ENCODE measurements at regions not wholly inside any gene's neighbourhood (a gene's known extent, or its start where the extent isn't known, plus 50 kb on each side); places are given as distances from the start of the nearest gene placed in this dataset.

DNA sequence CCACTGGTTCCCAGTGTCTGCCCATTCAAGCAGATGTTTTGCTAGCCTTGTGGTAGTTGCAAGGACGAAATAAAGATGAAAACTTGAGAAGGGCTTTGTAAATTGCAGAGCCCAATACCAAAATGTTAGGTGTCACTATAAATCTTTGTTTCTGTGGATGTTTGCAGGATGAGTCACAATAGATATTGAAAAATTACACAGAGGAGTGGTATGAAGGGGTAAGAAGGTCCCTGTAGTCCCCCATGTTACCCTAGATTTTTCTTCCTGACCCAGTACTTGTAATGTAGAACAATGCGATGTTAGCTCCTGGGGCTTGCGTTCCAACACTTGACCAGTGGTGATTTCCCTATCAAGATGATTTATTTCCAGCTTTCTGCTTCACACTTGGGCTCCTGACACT is 102.6 kb upstream of the LYZL1 start:
- Histone ChIP-seq H3K27ac (no peak overlapping the region), H3K4me2 (no peak overlapping the region), H3K4me1 (peaks cover under 1 to 2% (median under 1%) of the 10 kb centered on the region in 10 experiments; a peak in 11 of 20 replicates), H3K27me3 (no peaks in the 10 kb centered on the region), H3K9ac (no peak overlapping the region), H3K36me3 (no peaks in the 10 kb centered on the region), H3K9me3 (replicated peaks in 1 of 11) (0 out of 22 replicates have a peak, but pooled peaks cover 0 to 7% (median 0%) of the 10 kb centered on the region in 11 experiments), H3K4me3 (no peak overlapping the region), H4K20me1 (no peaks in the 10 kb centered on the region)
- TF ChIP-seq Cebpa-rat (IDR thresholded peaks at IDR 0.05), result no peak

DNA sequence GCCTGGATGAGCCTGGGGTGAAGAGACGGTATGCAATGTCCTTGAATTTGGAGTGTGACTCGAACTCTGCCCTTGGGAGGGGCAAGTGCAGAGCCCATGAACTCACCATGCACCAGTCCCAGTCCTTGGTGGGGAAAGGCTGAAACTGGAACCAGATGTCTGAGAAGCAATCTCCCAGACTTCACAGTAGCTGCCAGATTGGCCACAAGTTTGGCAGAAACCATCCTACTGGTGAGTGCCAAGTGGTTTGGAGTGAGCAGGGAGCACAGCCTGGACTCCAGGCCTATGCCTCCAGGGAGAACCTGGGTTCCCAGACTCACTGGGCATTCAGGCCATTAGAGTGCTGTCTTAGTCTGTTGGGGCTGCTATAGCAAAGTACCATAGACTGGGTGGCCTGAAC is 99.6 kb upstream of the LYZL1 start:
- no peak for TF ChIP-seq Cebpa-rat (IDR thresholded peaks at IDR 0.05)
- no peak overlapping the region for H3K4me2 ChIP-seq
- no peaks in the 10 kb centered on the region for H3K27me3 ChIP-seq
- H3K4me1 ChIP-seq, result peaks cover 11 to 17% (median 13%) of the 10 kb centered on the region in 10 experiments; a peak in 18 of 20 replicates
- no peak overlapping the region for H3K4me3 ChIP-seq
- H4K20me1 ChIP-seq, result no peaks in the 10 kb centered on the region
- no peak overlapping the region for H3K9ac ChIP-seq
- peaks cover 0 to 7% (median 0%) of the 10 kb centered on the region in 11 experiments; a peak in 2 of 22 replicates for H3K9me3 ChIP-seq (replicated peaks in 1 of 11)
- no peak overlapping the region for H3K27ac ChIP-seq
- H3K36me3 ChIP-seq, result no peaks in the 10 kb centered on the region

DNA sequence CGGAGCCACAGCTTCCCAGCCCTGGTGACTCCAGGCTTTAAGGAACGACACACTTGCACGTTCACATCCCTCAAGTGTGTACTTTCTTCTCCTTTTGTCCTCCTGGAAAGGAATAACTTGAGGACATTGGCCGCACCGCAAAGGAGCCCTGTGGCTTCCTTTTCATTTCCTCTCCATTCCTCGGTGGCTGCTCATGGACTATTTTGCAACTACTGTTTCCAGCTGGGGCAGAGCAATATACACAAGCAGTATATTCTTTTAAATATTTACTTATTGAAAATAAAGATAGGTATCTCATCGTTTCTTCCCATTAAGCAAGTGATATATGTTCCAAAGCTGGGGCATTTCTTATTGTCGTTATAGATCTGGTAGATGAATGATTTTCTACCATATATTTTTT is 97.2 kb upstream of the LYZL1 start:
- TF ChIP-seq Cebpa-rat (IDR thresholded peaks at IDR 0.05), result no peak
- Histone ChIP-seq H3K36me3 (no peaks in the 10 kb centered on the region), H3K9ac (no peak overlapping the region), H3K4me2 (peak overlapping the region; percentile 37 to 79 (median 62); a peak in 20 of 22 replicates), H3K27ac (peak overlapping the region in 1 of 11 experiments; percentile 35; a peak in 2 of 22 replicates), H3K4me3 (no peak overlapping the region), H3K4me1 (peaks cover 11 to 17% (median 13%) of the 10 kb centered on the region in 10 experiments; a peak in 18 of 20 replicates), H4K20me1 (no peaks in the 10 kb centered on the region), H3K9me3 (replicated peaks in 1 of 11) (peaks cover 0 to 9% (median 0%) of the 10 kb centered on the region in 11 experiments; a peak in 2 of 22 replicates), H3K27me3 (no peaks in the 10 kb centered on the region)

DNA sequence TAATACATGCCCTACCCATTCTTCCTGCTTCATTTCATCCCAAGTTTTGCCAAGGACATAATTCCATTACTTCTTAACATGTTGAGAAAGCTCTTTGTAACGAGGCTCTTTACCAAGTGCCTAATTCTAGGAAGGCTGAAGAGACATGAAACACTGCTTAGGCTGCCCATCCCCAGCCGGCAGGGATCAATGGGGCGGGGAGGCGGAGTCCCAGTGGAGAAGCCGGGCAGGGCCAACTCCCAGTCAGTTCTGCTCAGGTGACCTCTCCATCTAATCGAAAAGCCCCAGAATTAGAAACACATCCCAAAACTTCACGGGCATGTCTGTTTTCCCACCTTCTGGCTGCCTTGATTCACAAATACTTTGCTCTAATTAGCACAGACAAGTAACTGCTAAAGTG is 89.5 kb upstream of the LYZL1 start:
- TF ChIP-seq Cebpa-rat (IDR thresholded peaks at IDR 0.05), result no peak
- Histone ChIP-seq H3K9me3 (replicated peaks in 1 of 11) (0 out of 22 replicates have a peak, but pooled peaks cover 0 to 4% (median 0%) of the 10 kb centered on the region in 11 experiments), H3K9ac (no peak overlapping the region), H3K27me3 (no peaks in the 10 kb centered on the region), H3K27ac (no peak overlapping the region), H4K20me1 (no peaks in the 10 kb centered on the region; a peak in 1 of 22 replicates), H3K4me2 (no peak overlapping the region), H3K4me3 (no peak overlapping the region), H3K4me1 (peaks cover 0 to 15% (median 12%) of the 10 kb centered on the region in 10 experiments; a peak in 14 of 20 replicates), H3K36me3 (no peaks in the 10 kb centered on the region)

- Histone ChIP-seq H3K27ac (no peak overlapping the region), H3K9ac (no peak overlapping the region), H3K36me3 (no peaks in the 10 kb centered on the region), H3K27me3 (no peaks in the 10 kb centered on the region), H3K4me2 (no peak overlapping the region), H3K4me1 (peaks cover 0 to 15% (median 12%) of the 10 kb centered on the region in 10 experiments; a peak in 14 of 20 replicates), H4K20me1 (no peaks in the 10 kb centered on the region; a peak in 1 of 22 replicates), H3K9me3 (replicated peaks in 1 of 11) (0 out of 22 replicates have a peak, but pooled peaks cover 0 to 3% (median 0%) of the 10 kb centered on the region in 11 experiments), H3K4me3 (no peak overlapping the region)
- no peak for TF ChIP-seq Cebpa-rat (IDR thresholded peaks at IDR 0.05)
Measured at GRCh38 chr10:29199941-29200679, 88.8 kb upstream of the LYZL1 start.

DNA sequence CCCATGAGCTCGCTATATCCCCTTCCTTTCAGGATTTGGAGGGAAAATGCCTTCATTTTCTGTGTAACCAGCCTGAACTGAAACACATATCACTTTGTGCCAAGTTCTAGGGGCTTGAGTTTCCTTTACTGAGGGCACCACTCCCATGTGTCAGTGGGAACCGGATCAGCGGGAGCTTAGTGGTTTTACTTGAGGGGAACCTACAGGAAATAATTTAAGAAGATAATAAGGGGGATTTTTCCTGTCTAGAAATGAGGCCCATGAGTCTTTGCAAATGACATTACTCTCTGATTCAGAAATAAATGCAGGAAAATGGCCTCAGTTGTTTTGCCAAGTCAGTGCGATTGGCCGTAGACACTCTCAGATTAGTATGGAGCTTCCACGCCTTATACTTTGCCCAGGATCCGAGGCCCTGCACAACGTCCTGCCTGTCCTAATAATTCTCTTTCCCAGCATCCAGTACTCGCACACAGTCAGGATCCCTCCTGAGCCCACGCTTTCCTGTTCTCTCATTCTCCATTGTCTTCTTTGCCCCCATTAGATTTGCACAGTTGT is 86.4 kb upstream of the LYZL1 start:
- H3K36me3 ChIP-seq, result no peaks in the 10 kb centered on the region
- H3K4me2 ChIP-seq, result peak overlapping the region in 8 of 11 experiments; percentile 8 to 70 (median 58); a peak in 16 of 22 replicates
- no peak overlapping the region for H3K9ac ChIP-seq
- no peaks in the 10 kb centered on the region for H3K9me3 ChIP-seq (replicated peaks in 1 of 11)
- H3K27me3 ChIP-seq, result no peaks in the 10 kb centered on the region
- H4K20me1 ChIP-seq, result no peaks in the 10 kb centered on the region; a peak in 1 of 22 replicates
- no peak overlapping the region for H3K27ac ChIP-seq
- H3K4me3 ChIP-seq, result no peak overlapping the region
- no peak for TF ChIP-seq Cebpa-rat (IDR thresholded peaks at IDR 0.05)
- H3K4me1 ChIP-seq, result peaks cover 0 to 15% (median 12%) of the 10 kb centered on the region in 10 experiments; a peak in 14 of 20 replicates

- no peak for TF ChIP-seq Cebpa-rat (IDR thresholded peaks at IDR 0.05)
- peaks cover 0 to 7% (median 0%) of the 10 kb centered on the region in 11 experiments; a peak in 1 of 22 replicates for H3K9me3 ChIP-seq (replicated peaks in 1 of 11)
- no peak overlapping the region for H3K9ac ChIP-seq
- H3K4me3 ChIP-seq, result no peak overlapping the region
- H3K4me1 ChIP-seq, result peaks cover 0 to 15% (median 12%) of the 10 kb centered on the region in 10 experiments; a peak in 14 of 20 replicates
- H3K36me3 ChIP-seq, result no peaks in the 10 kb centered on the region
- no peak overlapping the region for H3K4me2 ChIP-seq
- H3K27ac ChIP-seq, result no peak overlapping the region
- no peaks in the 10 kb centered on the region for H3K27me3 ChIP-seq
- H4K20me1 ChIP-seq, result no peaks in the 10 kb centered on the region; a peak in 1 of 22 replicates
Measured at GRCh38 chr10:29203432-29203831, 85.4 kb upstream of the LYZL1 start.

DNA sequence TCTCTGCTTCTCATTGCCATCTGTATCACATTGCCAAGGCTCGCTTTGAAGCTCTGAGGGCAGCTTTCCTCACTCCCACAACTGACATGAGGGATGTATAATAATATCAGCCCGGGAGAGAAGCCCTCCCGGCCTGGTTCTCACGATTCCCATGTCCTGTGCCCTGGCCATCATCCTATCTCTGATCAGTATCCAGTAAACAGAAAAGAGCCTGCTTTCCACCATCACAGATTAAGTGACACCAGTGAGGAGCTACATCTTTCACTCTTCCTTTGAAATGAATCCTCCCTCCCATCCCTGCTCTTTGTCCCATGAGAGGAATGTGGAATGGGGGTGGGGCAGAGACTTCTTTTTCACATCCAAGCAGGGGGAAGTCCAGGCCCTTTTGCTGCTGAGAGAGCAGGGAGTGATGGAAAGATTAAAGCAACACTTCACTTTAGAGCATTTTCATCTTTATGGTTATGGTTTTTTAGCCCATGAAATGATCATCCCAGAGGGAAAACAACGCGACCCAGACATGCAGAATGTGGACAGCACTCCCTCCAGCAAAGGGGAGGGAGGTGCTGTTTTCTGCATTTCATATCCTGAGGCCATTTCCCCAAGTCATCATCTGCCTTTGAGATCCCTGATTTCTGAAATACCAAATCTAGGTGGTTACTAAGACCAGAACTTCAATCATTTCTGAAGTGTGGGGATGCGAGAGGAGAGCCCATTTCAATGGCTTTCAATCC is 84.6 kb upstream of the LYZL1 start:
- Histone ChIP-seq H3K4me2 (no peak overlapping the region), H3K4me3 (no peak overlapping the region), H3K9ac (no peak overlapping the region), H3K27ac (no peak overlapping the region), H3K36me3 (no peaks in the 10 kb centered on the region), H3K9me3 (replicated peaks in 1 of 11) (peaks cover 0 to 8% (median 5%) of the 10 kb centered on the region in 11 experiments; a peak in 14 of 22 replicates), H3K27me3 (no peaks in the 10 kb centered on the region), H3K4me1 (peaks cover 0 to 15% (median 12%) of the 10 kb centered on the region in 10 experiments; a peak in 14 of 20 replicates), H4K20me1 (no peaks in the 10 kb centered on the region; a peak in 1 of 22 replicates)
- no peak for TF ChIP-seq Cebpa-rat (IDR thresholded peaks at IDR 0.05)

- Histone ChIP-seq H3K9me3 (replicated peaks in 1 of 11) (peaks cover 8 to 21% (median 18%) of the 10 kb centered on the region in 11 experiments; a peak in 21 of 22 replicates), H4K20me1 (no peaks in the 10 kb centered on the region; a peak in 1 of 22 replicates), H3K4me2 (no peak overlapping the region), H3K36me3 (no peaks in the 10 kb centered on the region), H3K4me1 (peaks cover 0 to 15% (median 12%) of the 10 kb centered on the region in 10 experiments; a peak in 14 of 20 replicates), H3K4me3 (no peak overlapping the region), H3K9ac (no peak overlapping the region), H3K27ac (no peak overlapping the region), H3K27me3 (no peaks in the 10 kb centered on the region)
- TF ChIP-seq Cebpa-rat (IDR thresholded peaks at IDR 0.05), result no peak
Measured at GRCh38 chr10:29205787-29206186, 83.1 kb upstream of the LYZL1 start.
